ENCODE measurements at regions not wholly inside any gene's neighbourhood (a gene's known extent, or its start where the extent isn't known, plus 50 kb on each side); places are given as distances from the start of the nearest gene placed in this dataset.
"Not testable (repeated sequence)": the region's sequence is repeated elsewhere in the genome, so short reads cannot be mapped to it uniquely, and the experiment has no call there.

DNA sequence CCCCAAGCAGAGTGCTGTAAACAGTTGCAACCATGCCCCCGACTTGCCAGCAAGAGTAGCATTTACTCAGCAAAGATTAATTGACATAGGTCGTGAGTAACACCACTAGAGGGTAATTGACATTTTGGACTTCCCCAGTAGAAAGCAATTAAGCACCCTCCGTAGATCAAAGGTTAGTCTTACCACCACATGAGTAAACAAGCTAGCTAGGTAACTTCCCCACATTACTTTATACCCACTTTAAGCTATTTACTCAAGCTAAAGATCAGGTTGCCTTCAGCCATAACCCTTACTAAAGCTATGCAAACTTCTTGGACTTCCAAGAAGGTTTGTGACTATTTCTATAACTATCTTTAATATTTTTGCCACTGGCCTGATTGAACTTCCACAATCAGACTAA lies 1072.7 kb downstream of the OTOL1 start:
- FAIRE-seq = no peak

GRCh38 chr3:162584986-162585385 lies 1088.4 kb downstream of the OTOL1 start:
- no peak for FAIRE-seq

DNA sequence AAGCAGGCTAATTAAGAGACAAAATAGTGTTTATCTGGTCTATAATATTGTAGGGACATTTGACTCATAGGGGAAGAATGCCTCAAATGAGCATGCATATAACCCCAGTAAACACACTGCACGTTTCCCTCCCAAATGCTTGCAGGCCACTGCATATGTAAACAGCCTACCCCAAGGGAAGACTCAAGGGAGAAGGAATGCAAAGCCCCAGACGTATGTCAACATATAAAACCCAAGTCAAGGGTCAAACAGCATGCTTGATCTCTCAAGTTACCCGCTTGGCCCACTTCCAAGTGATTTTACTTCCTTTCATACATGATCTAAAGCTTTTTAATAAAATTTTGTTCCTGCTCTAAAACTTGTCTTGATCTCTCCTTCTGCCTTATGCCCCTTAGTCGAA lies 1090.0 kb downstream of the OTOL1 start:
- FAIRE-seq = no peak

GRCh38 chr3:162597226-162597625 lies 1100.6 kb downstream of the OTOL1 start:
- no peak for FAIRE-seq

GRCh38 chr3:162598500-162598899 lies 1101.9 kb downstream of the OTOL1 start:
- FAIRE-seq = not testable (repeated sequence)

DNA sequence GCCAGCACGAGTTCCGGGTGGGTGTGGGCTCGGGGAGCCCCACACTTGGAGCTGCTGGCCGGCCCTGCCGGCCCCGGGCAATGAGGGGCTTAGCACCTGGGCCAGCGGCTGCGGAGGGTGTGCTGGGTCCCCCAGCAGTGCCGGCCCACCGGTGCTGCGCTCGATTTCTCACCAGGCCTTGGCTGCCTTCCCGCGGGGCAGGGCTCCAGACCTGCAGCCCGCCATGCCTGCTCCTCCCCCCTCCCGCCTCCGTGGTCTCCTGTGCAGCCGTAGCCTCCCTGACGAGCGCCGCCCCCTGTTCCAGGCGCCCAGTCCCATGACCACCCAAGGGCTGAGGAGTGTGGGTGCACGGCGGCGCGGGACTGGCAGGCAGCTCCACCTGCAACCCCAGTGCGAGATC lies 1103.1 kb downstream of the OTOL1 start:
- FAIRE-seq = not testable (repeated sequence)

GRCh38 chr3:162601101-162601670 lies 1104.6 kb downstream of the OTOL1 start:
- FAIRE-seq = no peak

DNA sequence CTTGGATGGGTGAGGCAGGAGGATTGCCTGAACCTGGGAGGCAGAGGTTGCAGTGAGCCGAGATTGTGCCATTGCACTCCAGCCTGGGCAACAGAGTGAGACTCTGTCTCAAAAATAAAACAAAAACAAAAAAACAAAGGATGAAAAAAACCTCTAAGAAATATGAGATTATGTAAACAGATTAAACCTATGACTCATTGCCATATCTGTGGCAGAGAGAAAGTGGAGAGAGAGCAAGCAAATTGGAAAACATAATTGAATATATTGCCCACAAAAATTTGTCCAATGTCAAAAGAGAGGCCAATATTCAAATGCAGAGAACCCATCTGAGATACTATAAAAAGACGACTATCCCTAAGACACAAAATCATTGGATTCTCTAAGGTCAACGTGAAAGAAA lies 1106.0 kb downstream of the OTOL1 start:
- FAIRE-seq = no peak

DNA sequence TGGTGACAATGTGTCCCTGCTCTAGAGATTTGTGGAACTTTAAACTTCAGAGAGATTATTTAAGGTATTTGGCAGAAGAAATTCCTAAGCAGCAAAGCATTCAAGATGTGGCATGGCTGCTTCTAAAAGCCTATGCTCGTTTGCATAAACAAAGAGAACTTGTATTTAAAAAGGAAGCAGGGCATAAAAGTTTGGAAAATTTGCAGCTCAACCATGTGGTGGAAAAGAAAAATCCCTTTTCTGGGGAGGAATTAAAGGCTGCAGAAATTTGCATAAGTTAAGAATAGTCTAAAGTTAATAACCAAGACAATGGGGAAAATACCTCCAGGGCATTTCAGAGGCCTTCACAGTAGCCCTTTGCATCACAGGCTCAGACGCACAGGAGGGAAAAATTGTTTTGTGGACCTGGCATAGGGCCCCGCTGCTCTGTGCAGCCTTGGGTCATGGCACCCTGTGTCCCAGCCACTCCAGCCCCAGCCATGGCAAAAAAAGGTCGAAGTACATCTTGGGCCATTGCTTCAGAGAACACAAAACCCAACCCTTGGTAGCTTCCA lies 1109.1 kb downstream of the OTOL1 start:
- FAIRE-seq = no peak

- FAIRE-seq = no peak
These were observed 1113.7 kb downstream of the OTOL1 start for GRCh38 chr3:162610261-162610660.

DNA sequence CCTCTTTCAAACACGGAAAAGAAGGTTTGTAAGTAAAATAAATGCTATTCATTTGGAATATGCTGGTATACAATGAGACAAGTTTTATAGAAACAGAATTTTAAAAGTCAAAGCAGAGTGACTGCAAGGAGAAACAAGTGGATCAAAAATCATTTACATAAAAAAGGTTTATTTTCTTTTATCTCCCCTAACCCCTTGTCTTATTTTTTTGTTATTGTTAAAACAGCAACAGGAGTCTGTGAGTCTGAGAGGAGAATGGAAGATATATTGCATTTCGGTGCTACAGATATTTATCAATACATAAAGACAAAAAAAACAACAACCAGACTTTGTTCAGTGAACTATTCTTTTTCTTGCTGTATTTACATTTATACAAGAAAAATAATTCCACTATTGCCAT lies 1116.4 kb downstream of the OTOL1 start:
- no peak for FAIRE-seq

DNA sequence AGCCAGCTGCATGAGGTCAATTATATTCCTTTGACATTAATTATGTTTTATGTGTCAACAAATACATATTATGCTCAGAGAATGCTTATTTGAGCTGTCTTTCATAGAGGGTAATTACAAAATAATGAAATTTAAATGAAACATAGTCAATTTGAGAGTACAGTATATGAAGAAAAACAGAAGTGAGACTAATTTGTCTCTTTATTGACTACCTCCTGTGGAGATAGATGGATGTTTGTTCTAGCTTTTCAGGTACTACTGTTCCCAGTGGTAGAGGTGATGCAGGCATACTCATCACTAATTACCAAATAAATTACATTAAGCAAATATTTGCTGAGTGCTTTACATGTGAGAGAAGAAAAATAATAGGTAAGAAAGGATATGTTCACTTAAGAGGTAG lies 1129.6 kb downstream of the OTOL1 start:
- FAIRE-seq = no peak

DNA sequence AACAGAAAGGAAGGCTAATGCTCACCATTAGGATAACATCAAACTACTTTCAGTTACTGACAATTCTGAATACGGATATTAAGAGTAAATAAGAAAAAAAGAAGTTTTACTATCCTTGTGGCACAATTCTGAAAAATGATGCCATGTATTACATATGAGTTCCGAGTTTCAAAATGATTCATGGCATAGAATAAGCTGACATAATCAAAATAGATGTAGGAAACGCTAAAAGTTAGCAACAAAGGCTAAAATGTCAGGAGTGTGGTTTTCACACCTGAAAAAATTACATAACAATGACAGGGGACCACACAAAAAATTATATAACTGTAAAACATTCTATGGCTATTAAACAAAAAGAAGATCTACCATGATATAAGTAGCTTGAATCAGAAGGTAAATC lies 1131.9 kb downstream of the OTOL1 start:
- FAIRE-seq = no peak

GRCh38 chr3:162629372-162629771 lies 1132.8 kb downstream of the OTOL1 start:
- no peak for FAIRE-seq

DNA sequence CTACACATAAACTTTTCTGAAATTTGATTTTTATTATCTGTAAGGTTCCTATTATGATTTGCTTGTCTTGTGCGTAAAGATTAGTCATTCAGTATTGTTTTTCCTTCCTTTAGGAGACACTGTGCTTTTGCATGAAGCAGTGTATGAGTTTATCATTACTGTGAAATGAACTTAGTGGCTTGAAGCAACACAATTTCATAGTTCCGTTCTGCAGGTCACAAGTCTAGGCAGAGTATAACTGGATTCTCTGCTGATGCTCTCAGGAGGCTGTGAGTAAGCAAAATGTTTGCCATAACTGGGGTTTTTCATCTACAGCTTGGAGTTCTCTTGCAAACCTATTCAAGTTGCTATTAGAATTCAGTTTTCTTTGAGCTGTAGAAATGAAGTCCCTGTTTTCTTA lies 1136.1 kb downstream of the OTOL1 start:
- no peak for FAIRE-seq

DNA sequence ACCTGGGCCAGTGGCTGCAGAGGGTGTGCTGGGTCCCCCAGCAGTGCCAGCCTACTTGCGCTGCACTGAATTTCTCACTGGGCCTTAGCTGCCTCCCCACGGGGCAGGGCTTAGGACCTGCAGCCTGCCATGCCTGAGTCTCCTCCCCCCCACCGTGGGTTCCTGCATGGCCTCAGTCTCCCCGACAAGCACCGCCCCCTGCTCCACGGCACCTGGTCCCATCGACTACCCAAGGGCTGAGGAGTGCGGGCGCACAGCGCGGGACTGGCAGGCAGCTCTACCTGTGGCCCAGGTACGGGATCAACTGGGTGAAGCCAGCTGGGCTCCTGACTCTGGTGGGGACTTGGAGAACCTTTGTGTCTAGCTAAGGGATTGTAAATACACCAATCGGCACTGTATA lies 1143.6 kb downstream of the OTOL1 start:
- FAIRE-seq = not testable (repeated sequence)

DNA sequence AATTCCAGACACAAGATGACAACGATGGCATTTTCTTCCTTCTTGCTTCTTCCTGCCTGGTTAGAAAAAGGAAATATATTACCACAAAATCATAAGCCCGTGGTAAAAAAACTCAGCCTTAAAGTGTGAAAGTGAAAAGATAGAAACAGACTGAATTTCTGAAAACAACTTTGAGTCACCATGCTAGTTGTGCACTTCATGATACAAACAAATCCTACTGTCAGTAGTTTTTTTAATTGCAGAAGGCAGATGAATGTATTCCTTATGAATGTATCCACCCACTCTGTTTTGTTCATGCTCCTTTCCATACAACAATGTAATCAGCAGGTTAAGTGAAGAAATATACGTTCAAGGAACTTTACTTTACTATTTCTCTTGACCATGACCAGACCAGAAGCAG lies 1144.7 kb downstream of the OTOL1 start:
- no peak for FAIRE-seq

GRCh38 chr3:162641907-162642306 lies 1145.3 kb downstream of the OTOL1 start:
- FAIRE-seq = no peak

- FAIRE-seq = no peak
These were observed 1146.6 kb downstream of the OTOL1 start for GRCh38 chr3:162643245-162643644.

- FAIRE-seq = no peak
These were observed 1150.7 kb downstream of the OTOL1 start for GRCh38 chr3:162647321-162647720.

- FAIRE-seq = no peak
These were observed 1161.4 kb downstream of the OTOL1 start for GRCh38 chr3:162658003-162658402.

DNA sequence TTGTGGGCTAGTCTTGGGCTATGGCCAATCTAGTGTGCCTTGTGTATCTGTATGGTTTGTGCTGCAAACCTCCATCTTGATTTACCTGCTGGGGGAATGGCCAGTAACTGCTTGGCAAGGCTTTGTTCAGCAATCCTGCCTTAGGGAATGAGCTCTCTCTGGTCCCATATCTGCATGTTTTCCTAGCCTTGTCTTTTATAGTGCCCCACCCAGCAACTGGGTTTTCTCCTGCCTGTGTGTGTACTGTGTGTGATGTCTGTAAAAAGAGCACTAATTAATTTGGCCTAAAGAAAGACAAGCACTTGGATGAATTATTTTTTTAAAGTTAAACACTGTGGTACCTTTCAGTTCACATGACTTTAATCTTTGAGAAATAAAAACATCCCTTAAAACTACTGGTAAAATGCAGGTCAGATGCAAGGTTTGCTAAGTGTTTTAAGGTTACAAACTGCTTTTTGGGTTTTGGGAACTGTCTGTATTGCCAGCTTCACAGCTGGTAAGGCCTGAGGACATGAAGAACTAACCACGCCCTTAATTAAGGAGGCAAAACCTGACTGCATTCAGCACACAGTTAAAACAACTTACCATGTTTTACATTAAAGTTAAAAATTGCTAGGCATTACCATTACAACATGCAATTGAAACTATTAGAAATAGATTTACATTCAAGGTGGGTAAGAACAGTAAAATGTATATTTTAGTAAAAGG lies 1169.2 kb downstream of the OTOL1 start:
- no peak for FAIRE-seq

- no peak for FAIRE-seq
These were observed 1170.2 kb downstream of the OTOL1 start for GRCh38 chr3:162666835-162667234.

GRCh38 chr3:162670181-162670580 lies 1173.6 kb downstream of the OTOL1 start:
- no peak for FAIRE-seq

DNA sequence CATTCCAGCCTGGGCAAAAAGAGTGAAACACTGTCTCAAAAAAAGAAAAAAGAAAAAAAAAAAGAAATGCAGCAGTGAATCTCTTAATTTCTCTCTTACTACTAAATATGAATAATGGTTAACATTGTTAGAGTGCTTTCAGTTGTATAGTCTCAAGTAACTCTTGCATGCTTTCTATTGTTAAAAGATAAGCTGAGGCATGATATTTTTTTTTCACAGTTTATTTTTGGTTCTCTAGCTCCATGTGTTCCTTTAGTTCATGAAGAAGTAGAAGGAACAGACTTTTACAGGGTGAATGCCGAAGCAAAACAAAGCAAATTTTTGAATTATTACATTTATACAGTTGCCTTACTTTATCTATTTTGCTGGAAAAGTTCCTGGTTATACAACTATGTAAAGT lies 1180.9 kb downstream of the OTOL1 start:
- FAIRE-seq = no peak

All from islet of Langerhans (tissue), 1 donor.